Prostate gland (tissue), 2 donors: ENCODE measurements at regions not wholly inside any gene's neighbourhood (a gene's known extent, or its start where the extent isn't known, plus 50 kb on each side); places are given as distances from the start of the nearest gene placed in this dataset.

Source experiments
- CTCF ChIP-seq, 4 experiments: fragments of 200-600 bp in 2 of 4; fragments of 450-650 bp in 2 of 4; sonication (generic) in 2 of 4; IDR thresholded peaks; 1 replicate in 3 of 4; 2 replicates in 1 of 4; pipeline ENCODE4 v1.5.1; 2016 to 2019; ENCODE audit warnings: antibody characterized with exemption in 4 of 4, mild to moderate bottlenecking in 2 of 4, moderate library complexity in 2 of 4
- POLR2A ChIP-seq: fragments of 450-650 bp; IDR thresholded peaks from one replicate; pipeline ENCODE4 v1.6.1; 2016; ENCODE audit warnings: antibody characterized with exemption, mild to moderate bottlenecking

GRCh38 chr17:72226322-72226721 lies 105.5 kb downstream of the SOX9 start:
- TF ChIP-seq CTCF (IDR thresholded peaks at IDR 0.05), result no peak
- TF ChIP-seq POLR2A, result no peak
